HG02759 (cell line): ENCODE measurements at regions not wholly inside any gene's neighbourhood (a gene's known extent, or its start where the extent isn't known, plus 50 kb on each side); places are given as distances from the start of the nearest gene placed in this dataset.

ENCODE experiments used
- ATAC-seq: cut with Tn5 transposase; IDR thresholded peaks from one replicate; pipeline ENCODE4 v1.9.1; 2021; ENCODE audit warnings: mild to moderate bottlenecking, moderate library complexity; ENCODE audit not compliant: unreplicated experiment

GRCh38 chr5:156103155-156103885 lies 223.6 kb upstream of the SGCD start:
- no peak for ATAC-seq

- no peak for ATAC-seq
These were observed 217.5 kb upstream of the SGCD start for GRCh38 chr5:156109317-156110023.

- ATAC-seq, result no peak
These were observed 207.3 kb upstream of the SGCD start for GRCh38 chr5:156119692-156120091.

GRCh38 chr5:156120777-156121176 lies 206.2 kb upstream of the SGCD start:
- no peak for ATAC-seq

- ATAC-seq, result no peak
These were observed 205.7 kb upstream of the SGCD start for GRCh38 chr5:156121234-156121633.

- no peak for ATAC-seq
These were observed 205.1 kb upstream of the SGCD start for GRCh38 chr5:156121882-156122281.

GRCh38 chr5:156124708-156125107 lies 202.3 kb upstream of the SGCD start:
- ATAC-seq, result no peak

- ATAC-seq, result no peak
These were observed 201.8 kb upstream of the SGCD start for GRCh38 chr5:156125118-156125517.

- no peak for ATAC-seq
These were observed 200.2 kb upstream of the SGCD start for GRCh38 chr5:156126716-156127115.

- no peak for ATAC-seq
These were observed 198.9 kb upstream of the SGCD start for GRCh38 chr5:156128026-156128425.

- no peak for ATAC-seq
These were observed 192.7 kb upstream of the SGCD start for GRCh38 chr5:156134216-156134615.

- ATAC-seq, result no peak
These were observed 191.4 kb upstream of the SGCD start for GRCh38 chr5:156135531-156135930.

GRCh38 chr5:156137071-156137869 lies 189.7 kb upstream of the SGCD start:
- ATAC-seq, result no peak

GRCh38 chr5:156142867-156143266 lies 184.1 kb upstream of the SGCD start:
- ATAC-seq, result no peak

GRCh38 chr5:156147261-156147943 lies 179.6 kb upstream of the SGCD start:
- no peak for ATAC-seq

- ATAC-seq, result no peak
These were observed 179.0 kb upstream of the SGCD start for GRCh38 chr5:156147944-156148285.

- ATAC-seq, result no peak
These were observed 178.7 kb upstream of the SGCD start for GRCh38 chr5:156148301-156148700.

GRCh38 chr5:156149213-156149612 lies 177.8 kb upstream of the SGCD start:
- ATAC-seq, result no peak

GRCh38 chr5:156153602-156154001 lies 173.4 kb upstream of the SGCD start:
- no peak for ATAC-seq

GRCh38 chr5:156154757-156155156 lies 172.2 kb upstream of the SGCD start:
- ATAC-seq, result no peak

GRCh38 chr5:156155598-156155997 lies 171.4 kb upstream of the SGCD start:
- no peak for ATAC-seq
